HG03064 (cell line): ENCODE measurements at regions not wholly inside any gene's neighbourhood (a gene's known extent, or its start where the extent isn't known, plus 50 kb on each side); places are given as distances from the start of the nearest gene placed in this dataset.
"Not testable (repeated sequence)": the region's sequence is repeated elsewhere in the genome, so short reads cannot be mapped to it uniquely, and the experiment has no call there.

Experiments used
- ATAC-seq: cut with Tn5 transposase; IDR thresholded peaks from one replicate; pipeline ENCODE4 v1.9.1; 2021; ENCODE audit warnings: low read depth; ENCODE audit not compliant: unreplicated experiment

DNA sequence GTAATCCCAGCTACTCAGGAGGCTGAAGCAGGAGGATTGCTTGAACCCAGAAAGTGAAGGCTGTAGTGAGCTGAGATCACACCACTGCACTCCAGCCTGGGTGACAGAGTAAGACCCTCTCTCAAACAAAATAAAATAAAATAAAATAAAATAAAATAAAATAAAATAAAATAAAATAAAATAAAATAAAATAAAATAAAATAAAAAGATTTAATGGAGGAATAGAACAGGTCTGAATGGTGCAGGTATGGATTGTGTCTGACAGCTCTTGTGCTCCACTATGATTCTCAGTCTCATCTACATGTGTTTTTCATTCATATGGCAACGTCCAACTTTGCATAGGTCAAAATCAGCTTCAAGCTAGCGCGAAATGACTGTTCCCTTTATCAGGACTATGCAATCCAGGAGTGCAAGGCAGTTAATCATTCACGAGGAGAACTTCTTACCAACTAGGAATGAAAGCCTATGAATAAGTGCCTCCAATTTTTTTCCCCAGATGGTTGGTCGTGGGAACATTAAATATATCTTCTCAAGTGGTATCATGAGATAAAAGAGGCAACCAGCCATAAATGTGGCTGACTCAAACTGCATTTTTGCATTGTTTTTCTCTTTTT is 1392.3 kb upstream of the CDH9 start:
- ATAC-seq = no peak

DNA sequence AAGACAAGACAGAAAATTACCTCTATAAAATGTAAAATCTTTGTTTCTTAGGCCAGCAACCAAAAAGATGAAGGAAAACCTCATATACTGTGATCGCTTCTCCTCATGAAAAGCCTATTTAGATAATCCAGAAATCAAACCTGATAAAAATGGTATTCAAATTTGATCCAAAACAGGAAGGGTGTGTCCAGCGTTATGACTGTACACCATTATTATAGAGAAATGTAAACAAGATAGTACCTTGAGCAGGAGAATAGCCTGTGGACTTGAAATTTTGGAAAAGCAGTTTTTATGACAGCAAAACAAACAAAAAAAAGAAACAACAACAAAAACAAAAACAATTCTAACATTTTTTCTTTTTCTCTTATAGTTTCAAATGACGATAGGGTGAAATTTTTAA is 1382.8 kb upstream of the CDH9 start:
- no peak for ATAC-seq

DNA sequence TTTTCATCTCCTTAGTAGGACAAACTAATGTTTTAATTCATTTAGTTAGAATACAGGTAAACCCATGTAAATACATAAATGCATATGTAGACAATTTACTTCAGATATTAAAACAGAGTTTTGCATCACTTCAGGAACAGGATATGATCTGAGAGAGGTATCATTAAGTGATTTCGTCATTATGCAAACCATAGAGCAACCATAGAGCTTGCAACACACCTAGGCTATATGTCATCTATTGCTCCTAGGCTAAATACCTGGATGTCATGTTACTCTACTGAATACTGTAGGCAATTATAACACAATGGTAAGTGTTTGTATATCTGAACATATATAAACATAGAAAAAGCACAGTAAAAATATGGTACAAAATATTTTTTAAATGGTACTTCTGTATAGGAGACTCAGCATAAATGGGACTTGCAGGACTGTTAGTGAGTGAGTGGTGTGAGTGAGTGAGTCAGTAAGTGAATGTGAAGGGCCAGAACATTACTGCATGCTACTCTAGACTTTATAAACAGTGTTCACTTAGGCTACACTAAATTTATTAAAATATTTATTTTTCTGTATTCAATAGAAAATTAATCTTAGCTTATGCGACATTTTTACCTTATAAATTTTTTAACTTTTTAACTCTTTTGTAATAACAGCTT is 1377.5 kb upstream of the CDH9 start:
- ATAC-seq = no peak

- no peak for ATAC-seq
Observed at GRCh38 chr5:28414619-28415018, 1376.2 kb upstream of the CDH9 start.

DNA sequence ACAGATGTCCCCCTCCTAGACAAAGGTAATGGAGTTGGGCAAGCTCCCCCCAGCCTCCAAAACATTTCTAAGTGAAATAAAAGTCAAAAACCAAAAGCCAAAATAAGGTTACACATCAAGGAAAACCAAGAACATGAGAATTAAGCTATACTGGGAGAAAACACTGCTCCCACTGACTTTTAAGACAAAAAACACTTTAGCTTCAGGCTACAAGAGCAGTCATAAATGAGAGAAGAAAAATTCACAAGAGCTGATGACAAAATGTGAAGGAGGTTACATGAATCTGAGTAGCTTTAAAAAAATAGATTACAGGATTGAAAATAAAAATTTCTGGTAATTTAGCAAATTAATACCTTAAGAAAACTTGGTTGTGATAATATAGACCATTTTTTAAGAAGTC is 1370.3 kb upstream of the CDH9 start:
- no peak for ATAC-seq

- ATAC-seq = no peak
Observed at GRCh38 chr5:28408186-28408585, 1369.8 kb upstream of the CDH9 start.

- no peak for ATAC-seq
Observed at GRCh38 chr5:28404363-28405071, 1366.1 kb upstream of the CDH9 start.

GRCh38 chr5:28403846-28404245 is 1365.5 kb upstream of the CDH9 start:
- ATAC-seq = no peak

GRCh38 chr5:28402590-28403301 is 1364.4 kb upstream of the CDH9 start:
- ATAC-seq = no peak

DNA sequence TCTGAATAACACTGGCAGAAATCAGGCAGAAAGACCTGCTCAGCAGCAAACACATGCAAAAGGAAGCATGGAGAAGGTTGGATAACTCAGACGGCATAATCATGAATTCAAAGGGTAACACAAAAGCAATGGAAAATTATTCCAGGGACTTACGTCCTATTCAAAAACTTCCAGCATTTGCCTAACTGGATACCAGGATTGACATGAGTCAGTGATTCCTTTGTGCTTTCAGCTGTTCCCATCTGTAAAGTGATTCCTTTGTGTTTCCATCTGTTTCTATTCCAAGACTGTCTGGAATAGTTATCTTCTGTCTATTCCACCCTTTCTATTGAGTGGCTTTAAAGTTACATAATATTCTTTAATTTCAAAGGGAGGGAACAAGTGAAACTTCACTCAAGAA is 1361.7 kb upstream of the CDH9 start:
- no peak for ATAC-seq

GRCh38 chr5:28399211-28399610 is 1360.8 kb upstream of the CDH9 start:
- no peak for ATAC-seq

DNA sequence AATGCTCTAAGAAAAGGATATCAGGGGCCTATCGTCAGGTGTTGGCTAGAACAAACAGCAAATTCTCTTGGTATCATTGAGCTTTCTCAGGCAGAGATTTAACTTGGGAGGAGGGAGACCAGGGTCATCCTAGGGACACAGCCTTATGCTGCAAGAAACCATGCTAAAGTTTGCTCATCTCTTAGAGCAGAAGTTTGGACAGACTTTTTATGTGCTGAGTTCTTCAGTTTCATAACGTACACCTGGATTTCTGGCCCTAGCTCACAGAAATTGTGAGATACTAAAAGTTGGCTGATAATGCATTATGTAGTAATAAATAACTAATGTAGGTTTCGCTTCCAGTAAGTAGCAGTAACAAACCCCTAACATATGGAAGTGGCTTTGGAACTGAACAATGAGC is 1359.8 kb upstream of the CDH9 start:
- no peak for ATAC-seq

GRCh38 chr5:28397502-28397941 is 1359.1 kb upstream of the CDH9 start:
- no peak for ATAC-seq

GRCh38 chr5:28391277-28391676 is 1352.9 kb upstream of the CDH9 start:
- ATAC-seq = no peak

DNA sequence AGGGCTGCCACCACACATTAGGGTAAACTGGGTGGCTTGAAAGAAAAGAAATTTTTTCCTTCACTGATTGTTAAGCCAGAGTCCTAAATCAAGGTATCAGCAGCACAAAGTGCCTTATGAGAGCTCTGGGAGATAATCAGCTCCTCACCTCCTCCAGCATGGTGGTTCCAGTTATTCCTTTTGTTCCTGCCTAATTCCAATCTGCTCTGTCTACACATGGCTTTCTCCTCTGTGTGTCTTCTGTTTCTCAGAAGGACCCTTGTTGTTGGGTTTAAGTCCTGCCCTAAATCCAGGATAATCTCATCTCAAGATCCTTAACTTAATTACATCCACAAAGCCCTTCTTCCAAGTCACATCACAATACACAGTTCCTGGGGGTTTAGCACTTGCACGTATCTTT is 1352.0 kb upstream of the CDH9 start:
- no peak for ATAC-seq

DNA sequence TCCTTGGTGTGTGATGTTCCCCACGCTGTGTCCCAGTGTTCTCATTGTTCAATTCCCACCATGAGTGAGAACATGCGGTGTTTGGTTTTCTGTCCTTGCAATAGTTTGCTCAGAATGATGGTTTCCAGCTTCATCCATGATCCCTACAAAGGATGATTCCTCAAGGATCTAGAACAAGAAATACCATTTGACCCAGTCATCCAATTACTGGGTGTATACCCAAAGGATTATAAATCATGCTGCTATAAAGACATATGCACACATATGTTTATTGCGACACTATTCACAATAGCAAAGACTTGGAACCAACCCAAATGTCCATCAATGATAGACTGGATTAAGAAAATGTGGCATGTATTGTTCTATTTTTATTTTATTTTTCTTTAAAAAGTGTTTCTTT is 1351.3 kb upstream of the CDH9 start:
- ATAC-seq = not testable (repeated sequence)

- ATAC-seq = no peak
Observed at GRCh38 chr5:28388428-28388827, 1350.0 kb upstream of the CDH9 start.

DNA sequence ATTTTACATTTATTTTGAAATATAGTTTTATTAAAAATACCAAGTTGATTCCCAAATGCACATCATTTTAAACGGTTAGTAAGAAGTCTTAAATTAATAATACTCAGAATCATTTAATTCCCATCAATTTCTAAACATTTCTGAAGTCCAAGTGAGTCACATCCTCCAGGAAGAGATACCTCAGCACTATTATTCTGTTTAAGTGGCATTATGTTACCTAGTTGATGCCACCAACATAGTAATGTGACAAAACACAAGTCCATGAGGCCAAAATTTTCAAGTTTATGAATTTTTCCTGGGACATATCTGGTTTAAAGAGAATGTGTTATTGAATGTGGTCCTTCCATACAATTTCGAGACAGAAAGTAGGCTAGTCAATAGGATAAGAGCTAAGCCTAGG is 1348.3 kb upstream of the CDH9 start:
- no peak for ATAC-seq

DNA sequence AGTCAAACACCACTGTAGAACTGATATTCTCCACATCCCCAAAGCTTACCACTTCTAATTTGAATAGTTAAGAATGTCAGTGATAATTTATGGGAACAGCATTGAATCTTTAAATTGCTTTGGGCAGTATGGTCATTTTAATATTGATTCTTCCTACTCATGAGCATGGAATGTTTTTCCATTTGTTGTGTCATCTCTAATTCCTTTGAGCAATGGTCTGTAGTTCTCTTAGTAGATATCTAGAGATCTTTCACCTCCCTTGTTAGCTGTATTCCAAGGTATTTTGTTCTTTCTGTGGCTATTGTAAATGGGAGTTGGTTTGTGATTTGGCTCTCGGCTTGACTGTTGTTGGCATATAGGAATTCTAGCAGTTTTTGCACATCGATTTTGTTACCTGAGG is 1341.8 kb upstream of the CDH9 start:
- no peak for ATAC-seq

- no peak for ATAC-seq
Observed at GRCh38 chr5:28374492-28374967, 1336.1 kb upstream of the CDH9 start.

- ATAC-seq = no peak
Observed at GRCh38 chr5:28370896-28371295, 1332.5 kb upstream of the CDH9 start.
